Sigmoid colon (tissue), 6 donors: ENCODE measurements at regions not wholly inside any gene's neighbourhood (a gene's known extent, or its start where the extent isn't known, plus 50 kb on each side); places are given as distances from the start of the nearest gene placed in this dataset.

ENCODE experiments used
- DNase-seq: peaks from one replicate; pipeline ENCODE4 v3.0.0-alpha.2; 2019
- H3K27ac ChIP-seq, 4 donors: fragments of 200-600 bp; sonication (generic); one replicate each; pipeline ENCODE4 v1.5.1; 2016 to 2019; ENCODE audit warnings: mild to moderate bottlenecking in 1 of 4
- H3K27me3 ChIP-seq, 3 donors: fragments of 200-600 bp; sonication (generic); one replicate each; pipeline ENCODE4 v1.5.1; 2019; ENCODE audit warnings: mild to moderate bottlenecking in 1 of 3
- H3K36me3 ChIP-seq, 4 donors: fragments of 200-600 bp; sonication (generic); one replicate each; pipeline ENCODE4 v1.5.1; 2016 to 2019
- H3K4me1 ChIP-seq, 4 donors: fragments of 200-600 bp; sonication (generic); one replicate each; pipeline ENCODE4 v1.5.1; 2017 to 2019
- H3K4me3 ChIP-seq, 4 donors: fragments of 200-600 bp; sonication (generic); one replicate each; pipeline ENCODE4 v1.5.1; 2017 to 2019; ENCODE audit warnings: mild to moderate bottlenecking in 2 of 4, moderate library complexity in 1 of 4
- H3K9me3 ChIP-seq, 4 donors: fragments of 200-600 bp in 3 of 4; sonication (generic) in 3 of 4; one replicate each; pipeline versions ENCODE4 v1.5.1 to v1.6.1; 2013 to 2019
- EP300 ChIP-seq, 4 donors: sonication (generic); formaldehyde crosslinking; IDR thresholded peaks; one replicate each; pipeline ENCODE4 v1.6.1; 2017; ENCODE audit warnings: antibody characterized with exemption in 4 of 4
- POLR2A ChIP-seq, 2 donors: fragments of 450-650 bp; IDR thresholded peaks; one replicate each; pipeline ENCODE4 v1.6.1; 2016; ENCODE audit warnings: antibody characterized with exemption in 2 of 2, mild to moderate bottlenecking in 2 of 2, moderate library complexity in 2 of 2
- POLR2AphosphoS5 ChIP-seq, 4 donors: sonication (generic); formaldehyde crosslinking; IDR thresholded peaks; one replicate each; pipeline ENCODE4 v1.6.1; 2017; ENCODE audit warnings: antibody characterized with exemption in 4 of 4
- WGBS, 2 donors: extraction: QIAGEN DNeasy Blood & Tissue Kit; methylation state at CpG; one replicate each; pipeline ENCODE4 v1.1.7; 2013; 5-methylcytosine and 5-hydroxymethylcytosine counted together
- intact Hi-C: fragments of 100-400 bp; cut with DNase I; formaldehyde crosslinking; loops from one replicate; pipeline ENCODE4 v1.15.1; 2023
- TF ChIP-seq, protein P1 (sequence below), 4 experiments: fragments of 450-650 bp in 3 of 4; fragments of 200-600 bp in 1 of 4; IDR thresholded peaks; one replicate each; pipeline ENCODE4 v1.5.1; 2016 to 2019; ENCODE audit warnings: antibody characterized with exemption in 4 of 4, mild to moderate bottlenecking in 3 of 4, moderate library complexity in 2 of 4
- donor health status: healthy with polysubstance abuse.
- donor health status: healthy.

GRCh38 chr9:6703898-6704639 is 53.7 kb upstream of the KDM4C start:
- Histone ChIP-seq H3K27ac (peak overlapping the region; percentile 73 to 87 (median 75)), H3K4me3 (peak overlapping the region; percentile 51 to 66 (median 52)), H3K4me1 (peaks cover 0 to 10% (median 0%) of the 10 kb centered on the region in 4 donors), H3K27me3 (no peaks in the 10 kb centered on the region), H3K9me3 (peaks cover 0 to 2% (median 0%) of the 10 kb centered on the region in 4 donors), H3K36me3 (no peaks in the 10 kb centered on the region)
- WGBS, 2 donors: 0 to 1% methylated on average over 57 of the region's 57 CpGs
- intact Hi-C loops: loop anchor here (1.0 to 10.0 kb wide), 3 partner anchors 23 to 59 kb away; partner anchors contain the start of gene GLDC
- peak; percentile 93 for DNase-seq
- peak in 1 of 2 donors; percentile 18 for TF ChIP-seq POLR2A (IDR thresholded peaks at IDR 0.05)
- TF ChIP-seq POLR2AphosphoS5 (IDR thresholded peaks at IDR 0.05): peak; percentile 46 to 87 (median 76)
- TF ChIP-seq EP300 (IDR thresholded peaks at IDR 0.05): no peak
- TF ChIP-seq, protein P1, sequence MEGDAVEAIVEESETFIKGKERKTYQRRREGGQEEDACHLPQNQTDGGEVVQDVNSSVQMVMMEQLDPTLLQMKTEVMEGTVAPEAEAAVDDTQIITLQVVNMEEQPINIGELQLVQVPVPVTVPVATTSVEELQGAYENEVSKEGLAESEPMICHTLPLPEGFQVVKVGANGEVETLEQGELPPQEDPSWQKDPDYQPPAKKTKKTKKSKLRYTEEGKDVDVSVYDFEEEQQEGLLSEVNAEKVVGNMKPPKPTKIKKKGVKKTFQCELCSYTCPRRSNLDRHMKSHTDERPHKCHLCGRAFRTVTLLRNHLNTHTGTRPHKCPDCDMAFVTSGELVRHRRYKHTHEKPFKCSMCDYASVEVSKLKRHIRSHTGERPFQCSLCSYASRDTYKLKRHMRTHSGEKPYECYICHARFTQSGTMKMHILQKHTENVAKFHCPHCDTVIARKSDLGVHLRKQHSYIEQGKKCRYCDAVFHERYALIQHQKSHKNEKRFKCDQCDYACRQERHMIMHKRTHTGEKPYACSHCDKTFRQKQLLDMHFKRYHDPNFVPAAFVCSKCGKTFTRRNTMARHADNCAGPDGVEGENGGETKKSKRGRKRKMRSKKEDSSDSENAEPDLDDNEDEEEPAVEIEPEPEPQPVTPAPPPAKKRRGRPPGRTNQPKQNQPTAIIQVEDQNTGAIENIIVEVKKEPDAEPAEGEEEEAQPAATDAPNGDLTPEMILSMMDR (IDR thresholded peaks at IDR 0.05): no peak

DNA sequence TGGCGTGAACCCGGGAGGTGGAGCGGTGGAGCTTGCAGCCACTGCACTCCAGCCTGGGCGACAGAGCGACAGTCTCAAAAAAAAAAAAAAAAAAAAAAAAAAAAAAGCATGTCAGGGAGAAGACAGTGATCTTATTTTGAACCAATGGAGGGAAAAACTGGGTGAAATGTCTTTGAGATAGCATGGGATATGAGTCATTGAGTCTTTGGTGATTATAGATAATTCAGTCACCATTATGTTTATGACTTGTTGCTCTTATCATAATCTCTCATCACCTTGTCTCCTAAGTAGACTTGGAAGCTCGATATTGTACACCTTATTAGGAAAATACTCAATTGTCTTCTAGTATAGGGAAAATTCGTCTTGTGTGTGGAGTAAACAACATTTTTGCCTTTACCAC is 55.1 kb upstream of the KDM4C start:
- intact Hi-C loops: loop anchor here (10.0 kb wide), 1 partner anchor 58 kb away; the partner anchor contains the start of gene GLDC
- no peak overlapping the region for H3K4me3 ChIP-seq
- no peak overlapping the region for H3K27ac ChIP-seq
- TF ChIP-seq POLR2AphosphoS5 (IDR thresholded peaks at IDR 0.05): no peak
- TF ChIP-seq POLR2A (IDR thresholded peaks at IDR 0.05): no peak
- TF ChIP-seq EP300 (IDR thresholded peaks at IDR 0.05): no peak
- TF ChIP-seq, protein P1 (IDR thresholded peaks at IDR 0.05): no peak
- H3K27me3 ChIP-seq: no peaks in the 10 kb centered on the region
- WGBS, 2 donors: 90 to 91% methylated on average over 7 of the region's 7 CpGs
- no peaks in the 10 kb centered on the region for H3K9me3 ChIP-seq
- DNase-seq: no peak
- H3K4me1 ChIP-seq: peaks cover 0 to 10% (median 0%) of the 10 kb centered on the region in 4 donors
- no peaks in the 10 kb centered on the region for H3K36me3 ChIP-seq

DNA sequence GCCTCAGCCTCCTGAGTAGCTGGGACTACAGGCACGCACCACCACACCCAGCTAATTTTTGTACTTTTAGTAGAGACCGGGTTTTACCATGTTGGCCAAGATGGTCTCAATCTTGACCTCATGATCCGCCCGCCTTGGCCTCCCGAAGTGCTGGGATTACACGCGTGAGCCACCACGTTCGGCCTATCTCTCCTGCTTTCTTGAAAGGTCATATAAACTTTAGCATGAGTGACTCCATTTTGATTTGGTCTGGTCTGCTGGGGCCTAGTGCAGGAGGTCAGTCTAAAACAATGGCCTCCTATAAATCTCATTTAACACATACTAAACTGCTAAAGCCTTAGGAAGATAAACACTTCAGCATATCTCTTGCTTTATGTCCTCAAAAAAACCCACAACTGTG is 50.6 kb upstream of the GLDC start:
- no peak overlapping the region for H3K27ac ChIP-seq
- 89 to 95% methylated on average over 9 of the region's 9 CpGs for WGBS, 2 donors
- H3K4me1 ChIP-seq: no peaks in the 10 kb centered on the region
- H3K27me3 ChIP-seq: no peaks in the 10 kb centered on the region
- intact Hi-C loops: no loop called here
- no peak overlapping the region for H3K4me3 ChIP-seq
- H3K9me3 ChIP-seq: no peaks in the 10 kb centered on the region
- no peaks in the 10 kb centered on the region for H3K36me3 ChIP-seq
- no peak for TF ChIP-seq POLR2AphosphoS5 (IDR thresholded peaks at IDR 0.05)
- TF ChIP-seq POLR2A (IDR thresholded peaks at IDR 0.05): no peak
- DNase-seq: no peak

GRCh38 chr9:6695121-6695814 is 49.7 kb upstream of the GLDC start:
- no peak for TF ChIP-seq POLR2A (IDR thresholded peaks at IDR 0.05)
- TF ChIP-seq, protein P1 (IDR thresholded peaks at IDR 0.05): no peak
- H3K27ac ChIP-seq: no peak overlapping the region
- no peaks in the 10 kb centered on the region for H3K4me1 ChIP-seq
- WGBS, 2 donors: 70 to 79% methylated on average over 7 of the region's 7 CpGs
- intact Hi-C loops: no loop called here
- H3K36me3 ChIP-seq: no peaks in the 10 kb centered on the region
- H3K9me3 ChIP-seq: no peaks in the 10 kb centered on the region
- no peak for DNase-seq
- no peak overlapping the region for H3K4me3 ChIP-seq
- H3K27me3 ChIP-seq: no peaks in the 10 kb centered on the region
